HG03460 (cell line): ENCODE measurements at regions not wholly inside any gene's neighbourhood (a gene's known extent, or its start where the extent isn't known, plus 50 kb on each side); places are given as distances from the start of the nearest gene placed in this dataset.
"Not testable (repeated sequence)": the region's sequence is repeated elsewhere in the genome, so short reads cannot be mapped to it uniquely, and the experiment has no call there.

Experiments
- ATAC-seq: cut with Tn5 transposase; IDR thresholded peaks from one replicate; pipeline ENCODE4 v1.9.1; 2021; ENCODE audit not compliant: unreplicated experiment

DNA sequence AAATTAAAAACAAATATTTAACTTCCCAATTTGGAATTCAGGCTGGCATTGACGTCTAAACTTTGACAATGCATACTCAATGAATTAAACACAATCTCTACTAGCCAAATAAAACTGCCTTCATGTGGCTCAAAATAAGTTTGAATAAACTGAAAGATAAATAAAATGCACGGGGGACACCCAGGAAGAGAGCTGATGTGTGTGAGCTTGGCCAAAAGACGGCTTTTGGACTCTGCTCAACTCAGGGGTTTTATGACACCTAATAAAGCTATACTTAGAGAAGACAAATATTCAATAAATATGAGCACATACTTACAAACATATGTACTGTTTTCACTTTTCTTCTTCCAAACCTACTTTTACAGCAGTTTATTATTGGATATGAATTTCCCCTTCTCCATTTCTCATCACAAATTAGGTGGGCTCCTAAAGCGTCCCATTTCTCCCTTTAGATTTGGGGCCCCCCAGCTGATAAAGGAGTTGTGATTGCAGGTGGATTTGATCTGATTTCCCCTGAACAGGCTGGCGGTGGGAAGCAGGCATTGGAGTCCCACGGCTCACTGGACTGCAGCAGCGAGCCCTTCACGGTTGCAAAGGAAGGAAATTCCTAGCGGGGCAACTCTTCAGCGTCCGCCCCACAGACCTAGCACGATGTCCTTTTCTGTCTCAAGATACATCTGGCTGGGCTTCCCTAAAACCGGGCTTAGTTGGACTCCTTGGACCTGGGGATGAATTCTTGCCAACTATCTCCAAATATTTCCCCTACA, 79.6 kb downstream of the INSIG1 start:
- ATAC-seq = no peak

DNA sequence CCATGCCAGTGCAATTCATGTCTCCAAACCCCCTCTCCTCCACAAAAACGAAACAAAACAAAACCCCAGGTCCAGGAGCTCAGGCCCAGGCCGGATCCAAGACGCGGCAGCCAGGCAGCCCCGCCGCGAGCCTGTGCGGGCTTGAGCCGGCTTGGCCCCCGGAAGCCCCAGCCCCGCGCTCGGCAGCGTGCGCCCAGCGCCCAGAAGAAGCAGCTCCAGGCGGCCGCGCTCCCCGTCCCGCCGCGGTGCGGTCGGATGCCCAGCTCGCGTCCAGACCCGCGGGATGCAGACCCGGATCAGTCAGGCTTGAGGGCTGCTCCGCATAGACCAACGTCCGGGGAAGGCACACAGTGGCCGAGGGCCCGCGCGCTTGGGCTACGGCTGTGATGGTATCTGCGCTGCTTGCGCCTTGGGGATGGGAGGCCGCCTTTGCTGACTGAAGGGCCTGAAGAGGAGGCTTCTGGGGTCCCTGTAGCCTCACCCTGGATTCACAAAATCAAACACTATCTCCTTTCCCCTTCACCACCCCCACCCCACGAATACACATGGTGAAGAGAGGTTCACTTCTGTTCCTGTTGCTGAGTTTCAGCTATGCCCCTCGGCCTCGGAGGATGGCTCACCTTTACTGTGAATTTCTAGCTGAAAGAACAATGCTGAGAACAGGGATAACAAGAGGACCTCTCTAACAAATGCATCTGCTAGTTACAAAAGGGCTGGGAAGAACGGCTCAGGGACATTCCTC, 79.9 kb upstream of the EN2 start:
- no peak for ATAC-seq

- ATAC-seq = no peak
Measured at GRCh38 chr7:155378580-155378934, 79.4 kb upstream of the EN2 start.

DNA sequence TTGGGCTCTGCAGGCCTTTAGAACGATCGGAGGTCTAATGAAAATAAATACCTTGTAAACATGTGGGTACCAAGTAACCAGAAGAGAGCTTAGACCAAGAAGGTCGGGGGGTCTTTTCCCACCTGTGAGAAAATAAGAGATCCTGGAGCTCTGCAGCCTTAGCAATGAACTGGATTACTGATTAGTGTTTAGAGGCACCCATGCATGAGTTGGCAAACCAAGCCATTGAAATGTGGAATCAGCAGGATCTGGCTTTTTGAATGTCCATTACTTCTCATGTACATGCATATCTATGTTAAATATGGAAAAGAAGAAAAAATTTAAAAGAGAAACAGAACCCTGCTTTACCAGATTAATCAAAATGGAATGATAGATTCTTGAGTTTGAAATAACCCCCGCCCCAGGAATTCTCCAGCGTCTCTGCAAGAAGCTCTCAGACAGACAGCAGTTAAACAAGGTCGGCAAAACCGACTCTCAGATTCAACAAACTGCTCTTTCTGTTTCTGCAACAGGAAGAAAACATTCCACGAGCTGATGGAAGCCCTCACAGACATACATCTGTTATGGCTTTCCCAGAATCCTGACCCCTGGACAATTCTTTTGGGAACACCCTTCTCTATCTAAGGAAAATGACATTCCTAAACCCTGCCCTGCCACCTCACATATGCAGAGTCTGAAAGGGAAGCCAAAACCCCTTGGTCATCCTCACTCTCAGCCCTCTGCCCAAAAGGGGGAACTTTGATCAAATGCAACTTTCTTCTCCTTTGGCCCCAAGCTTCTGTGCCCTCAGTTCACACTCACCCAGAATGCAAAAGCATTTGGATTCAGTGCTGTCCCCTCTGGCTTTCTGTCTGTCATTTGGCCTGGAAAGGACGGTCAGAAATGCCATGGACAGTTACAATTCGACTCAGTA, 78.7 kb upstream of the EN2 start:
- ATAC-seq = no peak

- ATAC-seq = peak; percentile 80
Measured at GRCh38 chr7:155380221-155380861, 77.6 kb upstream of the EN2 start.

DNA sequence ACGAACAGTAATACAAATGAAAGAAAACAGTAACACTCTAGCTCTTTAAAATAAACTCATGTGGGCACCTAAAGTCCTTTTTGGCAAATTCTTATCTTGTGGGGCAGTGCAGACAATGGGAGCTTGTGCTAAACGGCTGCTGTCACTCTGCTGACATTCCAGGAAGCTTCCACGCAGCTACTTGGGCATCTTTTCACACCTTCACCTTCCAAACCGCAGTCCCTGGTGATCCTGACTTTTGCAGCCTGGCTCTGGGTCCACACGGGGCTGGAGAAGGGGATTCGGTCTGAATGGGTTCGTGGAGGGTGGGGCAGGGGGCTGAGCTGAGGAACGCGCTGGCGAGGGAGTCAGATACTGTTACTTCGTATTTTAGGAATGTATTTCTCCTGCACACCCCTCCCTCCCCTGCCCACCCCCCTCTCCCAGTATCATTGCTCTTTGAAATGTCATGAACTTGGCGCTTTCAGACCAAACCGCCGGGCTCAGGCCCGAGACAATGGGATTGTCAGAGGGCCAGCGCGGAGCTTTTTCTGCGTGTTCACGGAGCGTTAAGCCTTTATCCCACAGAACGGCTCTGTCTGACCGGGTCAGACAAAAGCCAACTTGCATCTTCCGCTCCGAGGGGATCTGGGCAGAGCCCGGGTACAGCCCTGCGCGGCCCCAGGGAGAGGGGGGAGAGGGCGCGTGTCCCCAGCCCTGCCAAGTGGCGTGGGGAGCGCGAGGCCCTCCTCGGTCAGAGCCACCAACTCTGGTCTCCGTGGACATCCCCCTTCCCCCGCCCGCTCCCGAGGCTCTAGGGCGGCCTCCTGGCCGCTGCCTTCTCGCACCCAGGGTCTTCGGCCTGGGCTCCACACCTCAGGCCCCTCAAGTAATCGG, 76.7 kb upstream of the EN2 start:
- ATAC-seq = no peak

DNA sequence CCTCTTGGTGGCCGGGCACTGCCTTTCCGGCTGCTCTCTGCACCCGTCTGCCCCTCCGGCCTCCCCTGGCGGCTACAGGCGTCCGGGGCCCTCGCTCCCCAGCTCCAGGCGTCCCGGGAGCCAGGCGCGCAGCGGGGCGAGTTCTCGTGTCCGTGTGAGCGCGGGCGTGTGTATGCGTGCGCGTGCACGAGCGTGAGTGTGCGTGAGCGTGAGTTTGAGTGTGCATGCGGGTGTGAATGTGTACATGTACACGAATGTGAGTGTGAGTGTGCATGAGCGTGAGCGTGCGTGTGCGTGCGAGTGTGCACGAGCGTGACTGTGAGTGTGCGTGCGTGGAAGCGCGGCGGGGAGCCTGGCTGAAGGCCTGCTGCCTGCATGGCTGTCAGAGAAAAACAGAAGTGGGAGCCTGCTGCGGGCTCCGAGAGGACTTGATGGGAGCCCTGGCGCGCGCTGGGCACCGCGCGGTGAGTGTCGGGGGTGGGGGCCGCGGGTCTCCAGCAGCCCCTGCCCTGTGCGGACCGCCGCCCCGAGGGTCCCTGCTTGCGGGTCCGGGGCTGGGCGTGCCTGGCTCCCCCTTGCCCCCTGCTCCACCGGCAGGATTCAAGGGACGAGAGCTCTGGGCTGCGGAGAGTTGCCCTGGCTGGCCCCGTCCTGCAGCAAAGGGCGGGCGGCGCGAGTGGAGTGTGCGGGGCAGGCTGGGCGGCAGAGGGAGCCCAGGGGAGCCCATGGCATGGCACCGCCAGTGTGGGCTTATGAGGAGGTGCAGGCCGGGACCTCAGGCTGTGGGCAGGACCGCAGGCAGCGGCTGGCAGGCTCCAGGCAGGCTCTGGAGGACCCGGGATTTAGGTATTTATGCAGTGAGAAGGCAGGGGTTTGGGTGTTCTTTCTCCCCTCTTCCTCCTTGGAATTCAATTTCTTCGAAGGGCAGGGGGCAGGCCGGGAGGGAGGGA, 75.8 kb upstream of the EN2 start:
- no peak for ATAC-seq

DNA sequence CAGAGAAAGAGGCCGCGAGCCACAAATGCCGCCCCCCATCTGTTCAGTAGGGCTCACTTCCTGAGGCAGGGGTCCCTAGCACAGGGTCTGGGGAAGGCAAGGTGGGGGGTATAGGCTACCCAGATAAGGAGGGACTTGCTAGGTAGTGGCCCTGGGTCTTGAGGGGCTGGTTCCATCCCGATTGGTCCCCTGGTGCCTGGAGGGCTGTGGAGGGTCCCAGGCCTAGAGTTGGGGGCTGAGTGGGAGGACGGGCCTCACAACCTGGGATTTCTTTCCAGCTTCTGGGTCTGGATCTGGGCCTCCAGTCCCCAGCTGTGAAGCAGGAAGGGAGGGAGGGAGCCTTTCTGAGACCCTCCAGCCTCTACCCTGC, 75.1 kb upstream of the EN2 start:
- ATAC-seq = no peak

GRCh38 chr7:155383756-155384491, 74.0 kb upstream of the EN2 start:
- ATAC-seq = no peak

DNA sequence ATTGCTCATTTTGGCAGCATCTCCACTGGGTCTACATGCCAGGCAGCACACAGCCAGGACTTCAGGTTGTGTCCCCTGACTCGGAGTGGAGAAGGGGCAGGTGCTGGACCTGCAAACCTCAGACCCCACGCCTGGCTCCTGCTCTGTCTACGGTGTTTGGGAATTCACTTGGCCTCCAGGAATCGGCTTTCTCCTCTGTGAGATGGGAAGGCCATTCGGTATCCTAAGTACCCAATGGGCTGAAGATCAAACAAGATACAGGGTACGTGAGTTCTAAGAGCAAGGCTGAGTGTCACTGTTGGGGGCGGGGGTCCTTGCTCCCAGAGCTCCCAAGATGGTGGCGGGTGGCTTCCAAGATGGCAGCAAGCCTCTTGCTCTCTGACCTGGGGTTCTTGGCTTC, 73.2 kb upstream of the EN2 start:
- no peak for ATAC-seq

- ATAC-seq = not testable (repeated sequence)
Measured at GRCh38 chr7:155385182-155385581, 72.7 kb upstream of the EN2 start.

DNA sequence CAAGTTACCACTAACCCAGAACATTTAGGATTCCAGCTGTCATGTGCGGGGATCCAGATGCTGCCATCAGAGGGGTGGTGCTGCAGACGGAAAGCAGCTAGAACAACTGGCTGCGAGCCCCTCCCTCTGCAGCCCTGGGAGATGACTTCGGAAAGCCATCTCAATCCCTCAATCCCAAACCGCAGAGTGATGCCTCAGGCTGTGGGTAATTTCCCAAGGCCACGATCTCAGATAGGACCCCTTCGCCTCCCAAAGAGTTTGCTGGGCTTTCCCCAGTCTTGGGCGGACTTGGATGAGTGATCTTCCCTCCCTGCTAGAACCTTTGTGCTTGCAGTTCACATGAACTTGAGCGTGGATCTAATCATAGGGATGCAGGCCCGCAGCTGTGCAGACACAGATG, 71.3 kb upstream of the EN2 start:
- no peak for ATAC-seq

- ATAC-seq = no peak
Measured at GRCh38 chr7:155387066-155387620, 70.8 kb upstream of the EN2 start.

DNA sequence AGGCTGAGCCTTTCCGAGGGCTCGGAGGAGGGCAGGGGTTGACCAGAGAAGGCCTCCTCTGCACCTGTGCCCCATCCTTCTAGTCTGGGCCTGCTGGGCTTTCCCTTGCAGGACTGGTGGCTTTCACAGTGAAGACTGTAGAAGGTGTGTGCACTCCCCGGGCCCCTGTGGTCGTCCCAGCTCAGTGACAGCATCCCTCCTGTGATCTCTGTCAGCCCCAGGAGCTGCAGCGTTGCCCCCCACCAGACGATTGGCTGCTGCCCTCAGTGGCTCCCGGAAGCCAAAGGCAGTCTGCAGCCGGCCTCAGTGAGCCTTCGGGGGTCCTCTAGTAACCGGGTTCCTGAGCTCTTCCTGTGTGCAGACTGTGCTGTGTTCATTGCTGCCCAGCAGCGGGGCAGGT, 69.4 kb upstream of the EN2 start:
- ATAC-seq = no peak

- ATAC-seq = no peak
Measured at GRCh38 chr7:155391414-155391813, 66.5 kb upstream of the EN2 start.

- ATAC-seq = no peak
Measured at GRCh38 chr7:155392726-155393570, 65.0 kb upstream of the EN2 start.

DNA sequence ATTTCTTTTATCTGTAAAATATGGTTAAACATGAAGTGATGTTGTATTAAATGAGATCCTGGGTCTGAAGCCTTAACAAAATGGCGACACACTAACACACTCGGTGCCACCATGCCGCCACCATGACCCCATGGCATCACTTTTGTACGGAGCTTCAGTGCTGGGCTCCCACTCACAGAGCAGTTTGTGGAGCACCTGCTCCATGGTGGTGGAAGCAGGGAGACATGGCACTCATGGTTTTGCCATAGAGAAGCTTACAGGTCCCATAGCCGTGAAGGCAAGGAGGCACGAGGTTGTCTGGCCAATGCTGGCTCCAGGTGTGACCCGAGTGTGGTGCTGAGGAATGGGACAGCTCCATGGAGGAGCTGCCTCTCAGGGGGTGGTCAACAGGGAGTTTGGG, 63.5 kb upstream of the EN2 start:
- no peak for ATAC-seq
